ENCODE measurements at regions not wholly inside any gene's neighbourhood (a gene's known extent, or its start where the extent isn't known, plus 50 kb on each side); places are given as distances from the start of the nearest gene placed in this dataset.
"Not testable (repeated sequence)": the region's sequence is repeated elsewhere in the genome, so short reads cannot be mapped to it uniquely, and the experiment has no call there.

GRCh38 chr18:78427081-78427480 is 552.5 kb upstream of the SALL3 start:
- DNase-seq, result no peak

DNA sequence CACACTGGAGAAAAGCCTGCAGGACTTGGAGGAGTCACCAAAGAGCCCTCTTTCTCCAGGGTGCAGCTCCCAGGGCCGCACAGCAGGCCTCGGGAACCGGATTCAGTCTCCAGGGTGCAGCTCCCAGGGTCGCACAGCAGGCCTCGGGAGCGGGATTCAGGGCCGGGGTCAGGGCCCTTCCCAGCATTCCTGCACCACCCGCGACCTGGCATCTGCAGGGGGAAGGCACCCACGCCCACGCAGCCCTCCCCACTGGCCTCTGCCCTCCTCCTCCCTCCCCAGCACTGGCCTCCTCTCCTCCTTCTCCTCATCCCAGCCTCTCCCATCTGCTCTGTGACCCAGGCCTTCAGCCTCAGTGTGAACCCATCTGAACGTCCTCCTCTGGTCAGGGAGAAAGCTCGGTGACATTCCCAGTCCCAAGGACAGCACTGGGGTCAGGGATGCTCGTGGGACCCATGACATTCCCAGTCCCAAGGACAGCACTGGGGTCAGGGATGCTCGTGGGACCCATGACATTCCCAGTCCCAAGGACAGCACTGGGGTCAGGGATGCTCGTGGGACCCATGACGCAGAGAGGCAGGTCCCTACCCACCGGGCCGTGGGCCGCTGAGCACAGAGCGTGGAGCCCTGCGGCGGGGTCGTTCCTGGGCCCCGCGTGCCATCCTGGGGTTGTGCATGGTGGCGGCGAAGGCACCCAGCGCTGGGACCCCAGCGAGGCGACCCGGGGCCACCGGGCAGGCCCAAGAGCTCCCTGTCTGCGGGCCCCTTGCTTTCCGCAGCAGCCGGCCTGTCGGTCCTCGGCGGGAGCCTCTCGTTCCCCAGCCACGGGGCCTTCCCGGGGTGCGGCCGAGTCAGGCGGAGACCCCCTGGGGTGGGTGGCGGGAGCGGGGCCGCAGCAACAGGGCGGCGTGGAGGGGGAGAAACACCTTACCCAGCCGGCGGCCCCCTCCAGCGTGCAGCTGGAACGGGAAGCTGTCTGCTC is 550.2 kb upstream of the SALL3 start:
- DNase-seq, result no peak

GRCh38 chr18:78430131-78430758 is 549.4 kb upstream of the SALL3 start:
- peak; percentile 96 for DNase-seq

DNA sequence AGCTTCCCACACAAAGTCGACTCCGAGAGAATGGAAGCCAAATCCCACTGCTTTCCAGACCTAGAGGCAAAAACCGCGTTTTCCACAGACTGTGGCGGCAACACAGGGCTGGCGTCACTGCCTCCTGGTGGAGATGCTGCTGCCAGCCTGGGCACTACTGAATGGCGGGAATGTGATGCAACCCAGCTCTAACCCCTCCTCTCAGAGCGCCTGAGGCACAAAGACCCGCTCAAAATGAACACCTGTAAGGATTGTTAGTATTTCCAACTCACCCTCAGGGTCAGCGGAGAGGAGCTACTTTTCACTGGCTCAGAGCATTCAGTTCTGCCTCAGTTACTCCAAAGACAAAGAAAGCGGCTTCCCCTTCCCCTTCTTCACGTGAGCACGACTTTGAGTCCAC is 548.0 kb upstream of the SALL3 start:
- DNase-seq, result no peak

GRCh38 chr18:78433562-78433961 is 546.1 kb upstream of the SALL3 start:
- no peak for DNase-seq

DNA sequence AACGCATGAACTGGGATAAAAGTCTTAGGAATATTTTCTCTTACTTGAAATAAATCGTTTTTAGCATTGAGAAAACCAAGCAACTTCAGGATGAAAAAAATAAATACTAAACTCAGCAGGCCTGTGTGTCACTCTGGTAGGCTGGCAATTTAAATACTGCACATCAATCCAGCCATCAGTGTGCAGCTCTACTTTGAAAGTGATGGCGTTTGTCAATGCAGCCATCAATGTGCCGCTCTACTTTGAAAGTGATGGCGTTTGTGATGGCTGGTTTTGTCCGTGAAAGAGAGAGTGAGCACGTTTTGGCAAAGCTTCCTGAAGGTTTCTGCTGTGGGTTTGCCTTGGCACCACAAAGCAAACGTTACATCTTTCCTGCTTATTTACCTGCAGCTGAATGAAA is 543.5 kb upstream of the SALL3 start:
- DNase-seq, result no peak

DNA sequence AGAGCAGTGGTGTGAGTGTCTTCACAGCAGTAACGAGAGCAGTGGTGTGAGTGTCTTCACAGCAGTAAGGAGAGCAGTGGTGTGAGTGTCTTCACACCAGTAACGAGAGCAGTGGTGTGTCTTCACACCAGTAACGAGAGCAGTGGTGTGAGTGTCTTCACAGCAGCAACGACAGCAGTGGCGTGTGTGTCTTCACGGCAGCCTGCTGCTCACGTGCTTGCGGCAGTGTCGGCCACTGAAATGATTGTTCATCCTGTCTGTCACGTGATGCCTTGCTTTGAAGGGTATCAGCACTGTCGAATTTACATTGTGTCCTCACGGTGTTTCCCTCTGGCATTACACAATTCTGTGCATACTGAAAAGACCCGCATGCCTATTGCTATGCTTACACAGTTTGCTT is 541.4 kb upstream of the SALL3 start:
- not testable (repeated sequence) for DNase-seq

GRCh38 chr18:78445880-78446279 is 533.7 kb upstream of the SALL3 start:
- DNase-seq, result no peak

DNA sequence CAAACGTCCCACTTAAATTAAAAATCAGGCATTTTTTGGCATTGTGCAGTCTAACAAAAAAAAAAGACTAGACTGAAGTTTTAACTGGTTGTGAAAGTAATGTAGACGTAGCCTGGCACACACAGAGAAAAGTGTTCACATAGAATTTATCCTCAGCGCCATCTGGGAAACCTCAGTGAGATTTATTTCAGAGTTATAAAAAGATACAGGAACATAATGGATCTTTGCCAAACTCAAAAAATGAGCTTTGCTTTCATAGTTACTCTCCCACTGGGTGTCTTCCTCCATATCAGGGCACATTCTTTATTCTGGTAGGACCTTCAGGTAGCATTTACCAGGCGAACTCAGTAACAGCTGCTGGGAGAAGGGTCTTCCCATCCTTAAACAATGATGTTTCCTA is 532.4 kb upstream of the SALL3 start:
- DNase-seq, result no peak

DNA sequence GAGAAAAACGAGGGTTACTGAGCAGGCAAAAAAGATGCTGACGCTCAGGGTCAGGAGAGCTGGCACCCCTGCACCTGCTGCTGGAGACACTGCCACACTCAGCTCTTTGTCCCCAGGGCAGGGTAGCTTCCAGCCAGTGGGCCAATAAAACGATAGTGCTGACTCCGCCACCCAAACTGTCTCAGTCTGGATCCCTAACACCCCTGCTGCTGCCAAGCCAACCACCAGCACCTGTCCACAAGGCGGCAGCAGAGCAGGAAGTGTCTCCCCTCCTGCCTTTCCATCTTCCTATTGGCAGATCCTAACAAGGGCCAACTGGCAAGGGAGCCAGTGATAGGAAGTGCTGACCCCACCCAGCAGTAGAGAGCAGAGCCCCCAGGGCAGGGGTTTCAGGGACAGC is 531.5 kb upstream of the SALL3 start:
- peak; percentile 32 for DNase-seq

DNA sequence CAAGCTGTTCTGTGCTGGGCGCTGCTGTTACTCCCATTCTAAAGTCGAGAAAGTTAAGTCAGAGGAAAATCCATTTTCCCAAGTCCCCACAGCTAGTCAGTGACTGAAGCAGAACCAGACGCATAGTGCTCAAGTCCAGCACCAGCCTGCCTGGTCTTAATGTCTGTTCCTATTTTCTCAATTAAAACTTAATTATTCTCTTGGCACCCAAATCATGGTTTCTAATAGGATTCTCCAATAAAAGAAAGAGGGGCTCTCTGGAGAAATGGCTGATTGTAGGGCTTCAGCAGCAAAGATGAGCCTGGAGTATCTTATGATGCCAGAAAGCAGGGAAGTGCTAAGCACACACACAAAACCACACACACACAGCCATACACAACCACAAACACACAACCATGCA is 531.0 kb upstream of the SALL3 start:
- DNase-seq, result no peak

GRCh38 chr18:78454221-78454620 is 525.4 kb upstream of the SALL3 start:
- no peak for DNase-seq

- DNase-seq, result no peak
Measured at GRCh38 chr18:78455386-78455785, 524.2 kb upstream of the SALL3 start.

- no peak for DNase-seq
Measured at GRCh38 chr18:78457011-78457410, 522.6 kb upstream of the SALL3 start.

GRCh38 chr18:78457731-78458130 is 521.9 kb upstream of the SALL3 start:
- no peak for DNase-seq

DNA sequence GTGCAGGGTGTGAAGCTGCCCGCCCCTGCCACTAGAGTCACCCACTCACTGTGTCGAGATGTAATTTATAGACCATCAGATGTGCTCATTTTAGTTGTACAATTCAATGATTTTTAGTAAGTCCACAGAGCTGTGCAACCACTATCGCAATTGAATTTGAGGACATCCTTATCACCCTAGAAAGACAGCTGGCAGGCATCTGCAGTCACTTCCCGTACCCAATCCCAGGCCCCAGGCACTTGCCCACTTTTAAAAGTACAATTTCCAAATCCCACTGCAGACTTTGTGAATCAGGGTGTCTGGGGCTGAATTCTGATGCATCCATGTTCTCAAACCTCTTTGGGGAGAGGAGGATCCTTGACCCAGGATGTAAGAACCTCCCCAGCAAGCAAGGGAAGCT is 521.3 kb upstream of the SALL3 start:
- DNase-seq, result no peak

GRCh38 chr18:78459668-78460067 is 520.0 kb upstream of the SALL3 start:
- DNase-seq, result peak; percentile 56

DNA sequence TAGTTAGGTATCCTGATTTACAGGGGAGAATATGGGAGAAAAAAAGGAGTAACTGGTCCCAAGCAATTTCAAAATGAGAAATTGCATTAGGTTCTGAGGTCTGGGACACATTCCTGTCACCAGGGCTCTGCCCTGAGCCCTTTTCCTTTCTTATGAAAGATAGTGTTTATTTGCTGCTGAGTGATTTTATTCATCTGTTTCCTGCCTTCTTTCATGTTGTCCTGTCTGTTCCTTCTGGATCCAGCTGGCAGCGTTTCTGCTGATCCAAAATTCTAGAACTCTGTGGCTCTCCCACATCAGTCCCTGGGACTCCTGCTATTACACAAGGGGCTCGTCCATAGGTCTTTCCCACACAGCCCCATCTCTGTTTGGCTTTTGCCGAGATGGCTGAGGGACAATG is 519.1 kb upstream of the SALL3 start:
- no peak for DNase-seq

DNA sequence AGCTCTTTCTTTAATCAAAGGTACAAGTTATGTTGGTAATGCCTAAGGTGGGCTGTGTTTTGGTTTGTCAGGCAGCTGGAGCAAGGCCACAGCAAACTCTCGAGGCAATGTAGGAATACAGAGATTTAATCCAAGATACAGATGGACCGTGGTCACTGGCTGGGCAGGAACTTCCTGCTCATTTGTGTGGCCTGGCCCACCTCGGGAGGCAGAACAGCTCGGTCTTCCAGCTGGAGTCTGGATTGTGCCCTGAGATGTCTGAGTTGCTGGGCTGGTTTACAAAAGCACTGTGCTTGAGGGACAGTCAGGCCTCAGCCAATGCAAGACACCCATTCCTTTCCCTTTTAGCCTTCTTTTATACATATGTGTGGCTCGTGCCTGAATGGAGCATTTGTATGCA is 506.1 kb upstream of the SALL3 start:
- no peak for DNase-seq

- no peak for DNase-seq
Measured at GRCh38 chr18:78477840-78478239, 501.8 kb upstream of the SALL3 start.

GRCh38 chr18:78479443-78479842 is 500.2 kb upstream of the SALL3 start:
- no peak for DNase-seq

GRCh38 chr18:78480262-78481054 is 499.2 kb upstream of the SALL3 start:
- no peak for DNase-seq

DNA sequence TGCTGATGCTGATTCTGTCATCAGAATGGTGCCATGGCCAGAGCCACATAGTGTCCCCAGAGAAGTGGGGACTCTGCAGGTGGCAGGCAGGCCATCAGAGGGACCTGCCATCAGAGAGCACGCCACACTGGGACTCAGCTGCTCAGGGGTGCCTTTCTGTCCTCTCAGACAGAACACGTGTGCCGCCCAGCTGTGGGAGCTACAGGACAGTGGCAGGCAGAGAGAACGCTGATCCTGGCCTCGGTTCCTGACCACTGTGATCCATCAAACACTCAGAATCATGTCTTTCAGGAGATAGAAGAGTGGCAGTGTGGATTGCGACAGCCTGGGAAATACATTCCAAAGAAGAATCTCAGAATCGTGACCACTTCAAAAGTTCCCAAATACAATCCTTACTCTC is 497.2 kb upstream of the SALL3 start:
- no peak for DNase-seq

GRCh38 chr18:78487649-78488048 is 492.0 kb upstream of the SALL3 start:
- DNase-seq, result no peak
